Aorta (tissue), 5 donors: ENCODE measurements at regions not wholly inside any gene's neighbourhood (a gene's known extent, or its start where the extent isn't known, plus 50 kb on each side); places are given as distances from the start of the nearest gene placed in this dataset.

Source experiments
- ATAC-seq: fragments of 200-7000 bp; cut with Tn5 transposase; one replicate; pipeline ENCODE4 v1.9.1; 2022; ENCODE audit warnings: moderate library complexity; ENCODE audit not compliant: low FRiP score
- DNase-seq, 2 donors: peaks; one replicate each; pipeline ENCODE4 v3.0.0-alpha.2; 2020
- H3K27ac ChIP-seq, 2 donors: one replicate each; pipeline ENCODE4 v1.5.1; 2013; ENCODE audit warnings: low read length in 2 of 2, mild to moderate bottlenecking in 2 of 2, moderate library complexity in 2 of 2, control low read depth in 1 of 2, inconsistent platforms in 1 of 2, low read depth in 1 of 2
- H3K27me3 ChIP-seq, 2 donors: one replicate each; pipeline ENCODE4 v1.6.1; 2013; ENCODE audit warnings: control low read depth in 1 of 2, low read length in 1 of 2, mild to moderate bottlenecking in 1 of 2, moderate library complexity in 1 of 2; ENCODE audit not compliant: insufficient read depth in 2 of 2, control insufficient read depth in 1 of 2
- H3K36me3 ChIP-seq, 2 donors: one replicate each; pipeline ENCODE4 v1.6.1; 2013; ENCODE audit warnings: control low read depth in 1 of 2, low read length in 1 of 2, mild to moderate bottlenecking in 1 of 2; ENCODE audit not compliant: insufficient read depth in 2 of 2, control insufficient read depth in 1 of 2
- H3K4me1 ChIP-seq, 2 donors: one replicate each; pipeline ENCODE4 v1.6.1; 2013; ENCODE audit warnings: low read length in 2 of 2, control low read depth in 1 of 2, mild to moderate bottlenecking in 1 of 2, moderate library complexity in 1 of 2; ENCODE audit not compliant: insufficient read depth in 2 of 2, control insufficient read depth in 1 of 2
- H3K4me3 ChIP-seq, 2 donors: one replicate each; pipeline ENCODE4 v1.5.1; 2013; ENCODE audit warnings: low read length in 2 of 2, control low read depth in 1 of 2, mild to moderate bottlenecking in 1 of 2
- H3K9me3 ChIP-seq: one replicate; pipeline ENCODE4 v1.6.1; 2013; ENCODE audit warnings: mild to moderate bottlenecking, low read length; ENCODE audit not compliant: control insufficient read depth
- WGBS, 2 donors: extraction: QIAGEN DNeasy Blood & Tissue Kit; methylation state at CpG; one replicate each; pipeline ENCODE4 v1.1.7; 2013; 5-methylcytosine and 5-hydroxymethylcytosine counted together
- intact Hi-C, 2 donors: fragments of 100-400 bp; cut with DNase I; formaldehyde crosslinking; loops; one replicate each; pipeline versions ENCODE4 v1.14.2 to v1.15.0; 2022
- donor health status: healthy with polysubstance abuse.
- donor health status: Bipolar disorder and iron deficiency.
- donor health status: DM: no; HTN: no; CAD: no.
- donor health status: DM: no; HTN: no; CAD: no.
- donor health status: DM: yes; HTN: yes; CAD: no.

DNA sequence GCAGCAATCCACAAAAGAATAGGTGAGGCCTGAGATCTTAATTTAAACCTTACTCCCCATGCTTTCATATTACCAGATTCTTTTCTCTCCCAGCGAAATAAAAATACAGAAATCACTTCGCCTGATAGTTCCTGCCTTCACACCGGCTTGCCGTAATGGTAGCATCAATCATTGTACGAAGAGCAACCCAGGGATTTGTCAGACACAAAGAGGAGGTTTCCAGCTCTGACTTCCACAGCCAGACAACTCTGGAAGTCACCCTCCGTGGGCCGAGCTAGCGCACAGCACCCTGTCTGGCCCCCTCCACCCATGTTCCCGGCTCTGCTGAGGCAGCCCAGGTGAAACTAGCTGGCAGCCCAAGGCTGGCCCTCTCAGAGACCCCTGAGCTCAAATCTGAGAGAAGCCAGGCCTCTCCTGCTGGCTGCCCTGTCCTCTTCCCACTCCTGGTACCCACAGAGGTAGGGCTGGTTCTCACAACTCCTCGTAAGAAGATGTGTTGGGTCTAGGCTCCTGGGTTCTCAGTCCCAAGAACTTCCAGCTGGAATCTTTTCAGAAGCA is 156.9 kb upstream of the BNIP2 start:
- H3K4me1 ChIP-seq: no peaks in the 10 kb centered on the region
- H3K9me3 ChIP-seq: no peaks in the 10 kb centered on the region
- H3K36me3 ChIP-seq: no peaks in the 10 kb centered on the region
- WGBS, 2 donors: 61 to 69% methylated on average over 10 of the region's 10 CpGs
- ATAC-seq (no peak), DNase-seq (no peak)
- peaks cover 0 to 1% of the 10 kb centered on the region in 2 donors for H3K27me3 ChIP-seq
- no peak overlapping the region for H3K4me3 ChIP-seq
- H3K27ac ChIP-seq: no peak overlapping the region
- intact Hi-C loops: no loop called here

DNA sequence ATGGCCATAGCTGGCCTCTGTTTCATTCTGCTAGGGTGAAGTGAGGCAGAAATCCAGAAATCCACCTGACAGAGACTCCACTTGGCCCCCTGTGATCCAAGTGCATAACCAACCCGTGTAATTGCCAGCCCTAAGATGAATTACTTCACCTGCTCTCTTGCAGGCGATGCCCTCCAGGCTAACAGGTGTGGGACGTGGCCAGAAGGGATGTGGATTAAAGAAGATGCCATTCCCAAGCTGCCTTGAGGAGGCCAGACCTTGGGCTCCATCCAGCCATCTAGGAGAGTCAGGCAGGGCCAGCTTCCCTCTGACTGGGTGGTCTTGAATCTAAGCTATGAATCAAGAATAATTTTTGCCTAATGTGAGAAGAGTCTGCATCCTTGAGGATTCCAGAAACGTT is 154.5 kb upstream of the BNIP2 start:
- H3K27me3 ChIP-seq: peaks cover 0 to 1% of the 10 kb centered on the region in 2 donors
- no peaks in the 10 kb centered on the region for H3K9me3 ChIP-seq
- no peaks in the 10 kb centered on the region for H3K4me1 ChIP-seq
- intact Hi-C loops: no loop called here
- ATAC-seq: no peak
- no peak overlapping the region for H3K4me3 ChIP-seq
- H3K36me3 ChIP-seq: no peaks in the 10 kb centered on the region
- WGBS, 2 donors: 59 to 63% methylated on average over 4 of the region's 4 CpGs
- H3K27ac ChIP-seq: no peak overlapping the region
- DNase-seq: no peak

DNA sequence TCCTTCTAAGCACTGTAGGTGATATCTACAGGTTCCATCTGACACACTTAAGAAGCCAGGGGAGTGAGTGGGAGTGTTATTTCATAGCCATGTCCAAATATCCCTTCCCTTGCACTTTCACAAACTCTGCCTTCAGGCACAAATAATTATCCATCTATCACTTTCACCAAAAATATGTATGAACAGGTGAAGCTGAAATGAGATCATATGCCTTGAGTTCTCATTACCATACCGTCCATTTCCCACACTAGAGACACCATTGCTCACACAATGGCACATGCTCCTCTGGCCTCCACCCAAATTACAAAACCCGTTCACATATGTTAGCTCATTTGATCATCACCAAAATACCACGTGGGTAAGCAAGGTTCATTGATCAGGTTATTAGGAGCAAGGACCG is 151.9 kb upstream of the BNIP2 start:
- ATAC-seq: no peak
- no peak for DNase-seq
- intact Hi-C loops: no loop called here
- H3K36me3 ChIP-seq: no peaks in the 10 kb centered on the region
- no peak overlapping the region for H3K4me3 ChIP-seq
- H3K4me1 ChIP-seq: no peaks in the 10 kb centered on the region
- H3K27ac ChIP-seq: no peak overlapping the region
- 79 to 82% methylated on average over 4 of the region's 4 CpGs for WGBS, 2 donors
- no peaks in the 10 kb centered on the region for H3K9me3 ChIP-seq
- H3K27me3 ChIP-seq: peaks cover 0 to 1% of the 10 kb centered on the region in 2 donors

GRCh38 chr15:59839906-59840305 is 150.8 kb upstream of the BNIP2 start:
- Histone ChIP-seq H3K27me3 (peaks cover 0 to 1% of the 10 kb centered on the region in 2 donors), H3K36me3 (no peaks in the 10 kb centered on the region), H3K9me3 (no peaks in the 10 kb centered on the region), H3K27ac (no peak overlapping the region), H3K4me3 (no peak overlapping the region), H3K4me1 (no peaks in the 10 kb centered on the region)
- intact Hi-C loops: no loop called here
- DNase-seq (no peak), ATAC-seq (no peak)
- WGBS, 2 donors: 78 to 90% methylated on average over 2 of the region's 2 CpGs

DNA sequence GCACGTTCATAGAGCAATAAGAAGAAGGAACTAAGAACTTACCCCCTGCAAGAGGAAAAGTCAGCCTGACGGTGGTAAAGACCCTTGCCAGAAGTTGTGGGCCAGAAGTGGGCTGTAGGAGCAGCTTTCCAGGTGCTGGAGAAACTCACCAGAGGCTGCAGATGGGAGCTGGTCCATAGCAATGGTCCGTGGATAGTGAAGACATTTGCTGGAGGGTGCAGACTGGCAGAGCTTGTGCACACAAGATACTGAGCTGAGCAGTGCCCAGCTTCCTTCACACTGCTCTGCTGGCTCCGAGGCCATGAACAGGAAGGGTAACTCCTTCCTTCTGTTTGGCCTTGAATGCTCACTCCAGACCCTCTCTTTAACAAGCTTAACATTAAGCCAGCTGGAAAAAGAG is 149.8 kb upstream of the BNIP2 start:
- WGBS, 2 donors: 50 to 51% methylated on average over 4 of the region's 4 CpGs
- peaks cover 0 to 1% of the 10 kb centered on the region in 2 donors for H3K27me3 ChIP-seq
- intact Hi-C loops: no loop called here
- no peak for DNase-seq
- no peaks in the 10 kb centered on the region for H3K4me1 ChIP-seq
- no peaks in the 10 kb centered on the region for H3K9me3 ChIP-seq
- no peak overlapping the region for H3K27ac ChIP-seq
- H3K36me3 ChIP-seq: no peaks in the 10 kb centered on the region
- no peak overlapping the region for H3K4me3 ChIP-seq
- no peak for ATAC-seq

- H3K27ac ChIP-seq: no peak overlapping the region
- no peaks in the 10 kb centered on the region for H3K36me3 ChIP-seq
- no peaks in the 10 kb centered on the region for H3K4me1 ChIP-seq
- H3K27me3 ChIP-seq: no peaks in the 10 kb centered on the region
- no peaks in the 10 kb centered on the region for H3K9me3 ChIP-seq
- intact Hi-C loops: no loop called here
- ATAC-seq: no peak
- no peak overlapping the region for H3K4me3 ChIP-seq
- no peak for DNase-seq
- 84 to 93% methylated on average over 1 of the region's 1 CpG for WGBS, 2 donors
Measured at GRCh38 chr15:59835776-59836175, 146.7 kb upstream of the BNIP2 start.

DNA sequence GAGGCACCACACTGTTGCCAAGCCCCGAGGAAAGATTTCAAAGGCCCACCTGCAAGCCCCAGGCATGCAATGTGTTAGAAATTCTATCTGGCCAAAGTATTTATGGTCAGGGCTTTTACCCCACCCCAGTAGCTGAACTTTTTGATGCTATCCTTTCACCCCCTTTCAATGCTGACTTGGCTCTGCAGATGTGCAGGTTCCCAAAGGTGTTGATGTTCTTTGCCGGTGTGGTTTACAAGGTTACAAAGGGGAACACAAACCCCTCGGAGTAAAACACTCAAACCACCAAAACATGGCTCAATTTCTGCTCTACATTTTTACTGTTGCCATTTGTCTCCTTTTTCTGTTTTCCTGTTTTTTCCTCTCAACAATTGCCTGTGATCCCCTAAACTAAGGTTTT is 145.4 kb upstream of the BNIP2 start:
- H3K27ac ChIP-seq: no peak overlapping the region
- no peaks in the 10 kb centered on the region for H3K4me1 ChIP-seq
- WGBS, 2 donors: 23 to 35% methylated on average over 3 of the region's 3 CpGs
- intact Hi-C loops: no loop called here
- H3K4me3 ChIP-seq: no peak overlapping the region
- H3K9me3 ChIP-seq: no peaks in the 10 kb centered on the region
- DNase-seq: no peak
- H3K36me3 ChIP-seq: no peaks in the 10 kb centered on the region
- H3K27me3 ChIP-seq: peaks cover 0 to 3% of the 10 kb centered on the region in 2 donors
- ATAC-seq: no peak

DNA sequence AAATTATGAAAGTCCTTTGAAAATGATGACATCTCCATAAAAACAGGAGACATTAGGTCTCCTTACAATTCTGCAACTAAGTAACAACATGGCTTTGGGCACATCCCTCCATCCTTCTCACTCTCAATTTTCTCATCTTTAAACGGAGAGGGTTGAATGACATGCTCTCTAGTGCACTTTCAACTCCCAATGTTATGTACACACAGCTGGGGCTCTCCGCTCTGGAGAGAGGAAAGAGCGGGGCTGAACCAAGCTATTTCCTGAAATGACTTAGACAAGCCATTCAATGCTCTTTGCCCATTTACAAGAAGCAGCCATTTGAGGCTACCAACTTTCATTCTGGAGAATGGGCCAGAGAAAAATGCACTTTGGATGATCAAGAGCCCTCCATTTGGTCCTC is 144.2 kb upstream of the BNIP2 start:
- H3K9me3 ChIP-seq: no peaks in the 10 kb centered on the region
- H3K4me1 ChIP-seq: no peaks in the 10 kb centered on the region
- intact Hi-C loops: no loop called here
- WGBS, 2 donors: 31 to 59% methylated on average over 3 of the region's 3 CpGs
- H3K36me3 ChIP-seq: no peaks in the 10 kb centered on the region
- H3K4me3 ChIP-seq: no peak overlapping the region
- H3K27ac ChIP-seq: no peak overlapping the region
- ATAC-seq: no peak
- peaks cover 0 to 3% of the 10 kb centered on the region in 2 donors for H3K27me3 ChIP-seq
- DNase-seq: no peak

- DNase-seq (no peak), ATAC-seq (no peak)
- WGBS, 2 donors: 94 to 97% methylated on average over 5 of the region's 5 CpGs
- no peak overlapping the region for H3K4me3 ChIP-seq
- H3K27me3 ChIP-seq: peaks cover 0 to 3% of the 10 kb centered on the region in 2 donors
- intact Hi-C loops: no loop called here
- no peaks in the 10 kb centered on the region for H3K4me1 ChIP-seq
- H3K36me3 ChIP-seq: no peaks in the 10 kb centered on the region
- H3K9me3 ChIP-seq: no peaks in the 10 kb centered on the region
- H3K27ac ChIP-seq: no peak overlapping the region
Measured at GRCh38 chr15:59830873-59831272, 141.8 kb upstream of the BNIP2 start.
